GM23248 (cell line): ENCODE measurements at regions not wholly inside any gene's neighbourhood (a gene's known extent, or its start where the extent isn't known, plus 50 kb on each side); places are given as distances from the start of the nearest gene placed in this dataset.

ENCODE experiments used
- DNase-seq: peaks from one replicate; pipeline ENCODE4 v3.0.0-alpha.2; 2015
- H2AFZ ChIP-seq: fragments of 200-600 bp; sonication (generic); 2 replicates; pipeline ENCODE4 v1.6.1; 2016; ENCODE audit warnings: antibody characterized with exemption
- H3F3A ChIP-seq: fragments of 200-600 bp; sonication (generic); 2 replicates; pipeline ENCODE4 v1.6.1; 2016; ENCODE audit warnings: mild to moderate bottlenecking, antibody characterized with exemption, mixed run types; ENCODE audit not compliant: insufficient read depth
- H3K27ac ChIP-seq: fragments of 200-600 bp; sonication (generic); 2 replicates; pipeline ENCODE4 v1.5.1; 2016; ENCODE audit warnings: mild to moderate bottlenecking
- H3K27me3 ChIP-seq: fragments of 200-600 bp; sonication (generic); replicated peaks from 2 replicates; pipeline ENCODE4 v1.6.1; 2016; ENCODE audit warnings: mild to moderate bottlenecking; ENCODE audit not compliant: insufficient read depth
- H3K36me3 ChIP-seq: fragments of 200-600 bp; sonication (generic); 2 replicates; pipeline ENCODE4 v1.6.1; 2016; ENCODE audit warnings: low read depth, mild to moderate bottlenecking
- H3K4me1 ChIP-seq: fragments of 200-600 bp; sonication (generic); 2 replicates; pipeline ENCODE4 v1.6.1; 2016; ENCODE audit warnings: mild to moderate bottlenecking; ENCODE audit not compliant: insufficient read depth
- H3K4me2 ChIP-seq: fragments of 200-600 bp; sonication (generic); one replicate; pipeline ENCODE4 v1.6.1; 2016; ENCODE audit warnings: mild to moderate bottlenecking; ENCODE audit not compliant: unreplicated experiment
- H3K4me3 ChIP-seq: fragments of 200-600 bp; sonication (generic); 2 replicates; pipeline ENCODE4 v1.5.1; 2016; ENCODE audit warnings: mild to moderate bottlenecking
- H3K79me2 ChIP-seq: fragments of 200-600 bp; sonication (generic); 2 replicates; pipeline ENCODE4 v1.6.1; 2016; ENCODE audit warnings: mild to moderate bottlenecking; ENCODE audit not compliant: insufficient read depth
- H3K9ac ChIP-seq: fragments of 200-600 bp; sonication (generic); 2 replicates; pipeline ENCODE4 v1.6.1; 2016; ENCODE audit warnings: mild to moderate bottlenecking
- H3K9me2 ChIP-seq: fragments of 200-600 bp; sonication (generic); 2 replicates; pipeline ENCODE4 v1.6.1; 2016; ENCODE audit warnings: mixed run types, mild to moderate bottlenecking, moderate library complexity; ENCODE audit not compliant: insufficient read depth
- H3K9me3 ChIP-seq: fragments of 200-600 bp; sonication (generic); one replicate; pipeline ENCODE4 v1.6.1; 2017; ENCODE audit warnings: low read depth
- H4K20me1 ChIP-seq: fragments of 200-600 bp; sonication (generic); 2 replicates; pipeline ENCODE4 v1.6.0; 2016; ENCODE audit not compliant: insufficient read depth
- EZH2 ChIP-seq: fragments of 200-600 bp; sonication (generic); IDR thresholded peaks from 2 replicates; pipeline ENCODE4 v1.6.1; 2018; ENCODE audit warnings: antibody characterized with exemption, mild to moderate bottlenecking; ENCODE audit not compliant: insufficient read depth, poor library complexity, severe bottlenecking
- EZH2phosphoT487 ChIP-seq: fragments of 200-600 bp; sonication (generic); IDR thresholded peaks from 2 replicates; pipeline ENCODE4 v1.6.1; 2018; ENCODE audit warnings: antibody characterized with exemption, moderate library complexity, mild to moderate bottlenecking, low read depth; ENCODE audit not compliant: insufficient read depth
- WGBS, 2 experiments: methylation state at CpG; one replicate each; pipeline ENCODE4 v1.1.6; 2015 to 2017; ENCODE audit warnings: low lambda C conversion rate in 2 of 2, low coverage in 1 of 2; ENCODE audit errors: missing lambda C conversion rate in 2 of 2; 5-methylcytosine and 5-hydroxymethylcytosine counted together
- in situ Hi-C: fragments of 300-500 bp; cut with MboI; formaldehyde crosslinking; loops from 2 replicates; pipeline ENCODE4 v1.15.0; 2020

DNA sequence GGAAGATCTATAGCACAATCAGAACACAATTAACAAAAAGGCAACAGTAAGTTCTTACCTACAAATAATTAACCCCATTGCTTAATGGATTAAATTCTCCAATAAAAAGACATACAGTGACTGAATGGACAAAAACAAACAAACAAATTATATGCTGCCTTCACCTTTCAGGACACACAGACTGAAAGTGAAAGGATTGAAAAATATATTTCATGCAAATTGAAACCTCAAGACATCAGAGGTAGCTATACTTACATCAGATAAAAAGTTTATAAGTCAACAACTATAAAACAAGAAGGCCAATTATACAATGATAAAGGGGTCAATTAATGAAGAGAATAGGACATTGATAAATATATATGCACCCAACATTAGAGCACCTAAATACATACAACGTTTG, 741.2 kb upstream of the FAM98A start:
- Histone ChIP-seq H3K27ac (no peak overlapping the region), H3K4me1 (no peaks in the 10 kb centered on the region), H3K36me3 (no peaks in the 10 kb centered on the region), H3K9me3 (no peaks in the 10 kb centered on the region), H3K9ac (no peak overlapping the region), H3K27me3 (no peaks in the 10 kb centered on the region), H3K9me2 (no peaks in the 10 kb centered on the region), H3K4me2 (no peak overlapping the region), H3K4me3 (no peak overlapping the region), H3F3A (no peaks in the 10 kb centered on the region), H2AFZ (no peak overlapping the region), H4K20me1 (no peaks in the 10 kb centered on the region), H3K79me2 (no peaks in the 10 kb centered on the region)
- no peak for DNase-seq
- 6 to 9% methylated on average over 1 of the region's 1 CpG for WGBS, 2 experiments
- TF ChIP-seq EZH2phosphoT487 (no peak), EZH2 (no peak)
- in situ Hi-C loops, result no loop called here

GRCh38 chr2:34337735-34338134, 738.6 kb upstream of the FAM98A start:
- H3K4me3 ChIP-seq, result no peak overlapping the region
- in situ Hi-C loops, result no loop called here
- DNase-seq, result no peak

DNA sequence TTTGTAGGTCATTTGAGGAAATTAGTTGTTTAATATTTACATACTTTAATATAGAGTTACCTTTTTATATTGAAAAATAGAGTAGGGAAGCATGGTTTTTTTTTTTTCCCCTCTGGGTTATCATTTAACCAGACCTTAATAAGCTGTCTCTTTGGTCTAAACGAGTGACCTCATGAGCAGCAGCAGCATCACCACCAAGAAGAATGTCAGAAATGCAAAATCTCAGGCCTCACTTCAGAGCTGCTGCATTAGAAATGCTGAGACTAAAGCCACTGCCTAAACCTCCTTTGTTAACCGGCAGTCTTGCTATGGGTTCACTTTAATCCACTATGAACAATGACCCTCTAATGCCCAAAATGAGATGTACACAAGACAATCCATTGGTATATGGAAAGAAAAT, 733.7 kb upstream of the FAM98A start:
- in situ Hi-C loops, result no loop called here
- Histone ChIP-seq H3K4me3 (no peak overlapping the region), H3K9ac (no peak overlapping the region), H3K9me2 (no peaks in the 10 kb centered on the region), H3K36me3 (no peaks in the 10 kb centered on the region), H3K4me1 (no peaks in the 10 kb centered on the region), H3K79me2 (no peaks in the 10 kb centered on the region), H3K9me3 (no peaks in the 10 kb centered on the region), H4K20me1 (no peaks in the 10 kb centered on the region), H3K27me3 (no peaks in the 10 kb centered on the region), H3K27ac (no peak overlapping the region), H2AFZ (no peak overlapping the region), H3K4me2 (no peak overlapping the region), H3F3A (no peaks in the 10 kb centered on the region)
- 27 to 34% methylated on average over 2 of the region's 2 CpGs for WGBS, 2 experiments
- TF ChIP-seq EZH2, result no peak
- TF ChIP-seq EZH2phosphoT487, result no peak
- no peak for DNase-seq

More at GRCh38 chr2:34337735-34338134, 738.6 kb upstream of the FAM98A start:
- TF ChIP-seq EZH2phosphoT487 (no peak), EZH2 (no peak)
- Histone ChIP-seq H3K4me2 (no peak overlapping the region), H3F3A (no peaks in the 10 kb centered on the region), H2AFZ (no peak overlapping the region), H3K9me3 (no peaks in the 10 kb centered on the region), H3K9me2 (no peaks in the 10 kb centered on the region), H3K4me1 (no peaks in the 10 kb centered on the region), H4K20me1 (no peaks in the 10 kb centered on the region), H3K27ac (no peak overlapping the region), H3K36me3 (no peaks in the 10 kb centered on the region), H3K79me2 (no peaks in the 10 kb centered on the region), H3K9ac (no peak overlapping the region), H3K27me3 (no peaks in the 10 kb centered on the region)
- whole genome bisulfite sequencing, 2 experiments, result 20 to 25% methylated on average over 3 of the region's 3 CpGs

DNA sequence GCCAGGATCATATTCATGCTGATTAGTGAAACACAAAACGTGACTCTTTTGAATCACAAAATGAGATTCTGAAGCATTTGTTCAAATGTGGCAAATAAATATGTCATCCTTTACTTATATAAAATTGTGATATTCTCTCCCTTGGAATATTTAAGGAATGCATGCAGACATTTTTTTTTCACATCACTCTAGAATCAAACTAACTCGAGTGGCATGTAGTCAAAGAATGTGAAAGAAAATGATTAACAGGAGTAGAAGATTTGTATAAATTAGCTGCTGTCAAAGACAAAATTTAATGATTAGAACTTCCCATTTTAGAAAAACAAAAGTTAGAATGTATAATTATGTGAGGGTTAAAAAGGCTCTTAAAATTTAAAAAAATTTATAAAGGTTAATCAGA, 721.0 kb upstream of the FAM98A start:
- no peaks in the 10 kb centered on the region for H3K9me3 ChIP-seq
- no peaks in the 10 kb centered on the region for H3F3A ChIP-seq
- in situ Hi-C loops, result no loop called here
- H3K36me3 ChIP-seq, result no peaks in the 10 kb centered on the region
- H3K4me1 ChIP-seq, result no peaks in the 10 kb centered on the region
- H4K20me1 ChIP-seq, result no peaks in the 10 kb centered on the region
- H3K9ac ChIP-seq, result no peak overlapping the region
- no peak overlapping the region for H3K4me2 ChIP-seq
- 4 to 7% methylated on average over 2 of the region's 2 CpGs for WGBS, 2 experiments
- no peak for TF ChIP-seq EZH2phosphoT487
- no peak for TF ChIP-seq EZH2
- no peak overlapping the region for H3K4me3 ChIP-seq
- H2AFZ ChIP-seq, result no peak overlapping the region
- no peak for DNase-seq
- H3K27me3 ChIP-seq, result no peaks in the 10 kb centered on the region
- H3K79me2 ChIP-seq, result no peaks in the 10 kb centered on the region
- H3K27ac ChIP-seq, result no peak overlapping the region
- H3K9me2 ChIP-seq, result no peaks in the 10 kb centered on the region

- H3K9me2 ChIP-seq, result no peaks in the 10 kb centered on the region
- H2AFZ ChIP-seq, result no peak overlapping the region
- no peaks in the 10 kb centered on the region for H3K4me1 ChIP-seq
- 9 to 13% methylated on average over 3 of the region's 3 CpGs for WGBS, 2 experiments
- H3K4me2 ChIP-seq, result no peak overlapping the region
- H4K20me1 ChIP-seq, result no peaks in the 10 kb centered on the region
- no peaks in the 10 kb centered on the region for H3K36me3 ChIP-seq
- no peaks in the 10 kb centered on the region for H3F3A ChIP-seq
- H3K4me3 ChIP-seq, result no peak overlapping the region
- H3K27me3 ChIP-seq, result no peaks in the 10 kb centered on the region
- in situ Hi-C loops, result no loop called here
- DNase-seq, result no peak
- H3K79me2 ChIP-seq, result no peaks in the 10 kb centered on the region
- no peak overlapping the region for H3K9ac ChIP-seq
- no peaks in the 10 kb centered on the region for H3K9me3 ChIP-seq
- H3K27ac ChIP-seq, result no peak overlapping the region
- TF ChIP-seq EZH2 (no peak), EZH2phosphoT487 (no peak)
Observed at GRCh38 chr2:34317797-34318196, 718.7 kb upstream of the FAM98A start.
